ENCODE measurements at regions not wholly inside any gene's neighbourhood (a gene's known extent, or its start where the extent isn't known, plus 50 kb on each side); places are given as distances from the start of the nearest gene placed in this dataset.

DNA sequence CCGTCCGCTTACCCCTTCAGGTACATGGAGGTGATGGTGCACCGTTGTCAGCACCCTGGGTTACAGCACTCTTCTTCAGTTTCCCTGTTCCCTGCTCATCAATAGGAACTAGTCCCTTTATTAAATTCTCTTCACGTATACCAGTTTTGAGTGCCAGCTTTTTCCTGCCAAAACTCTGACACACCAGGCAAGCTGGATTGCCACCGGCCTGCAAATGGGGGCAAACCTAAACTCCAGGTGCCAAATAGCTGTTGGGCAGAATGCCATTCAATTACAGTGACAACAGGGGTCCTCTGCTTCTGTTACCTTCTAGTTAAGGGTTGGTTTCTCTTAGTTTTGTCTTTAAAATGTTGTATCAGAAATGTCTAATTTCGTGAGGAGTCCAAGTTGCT lies 400.4 kb downstream of the OSTF1 start:
- no peaks in the 10 kb centered on the region for H3K4me1 ChIP-seq
- no peak for DNase-seq (ENCODE audit: low read depth in 1 of 2, low spot score in 1 of 2)
- no peak for FAIRE-seq
- 27% methylated on average over 6 of the region's 6 CpGs for WGBS (ENCODE audit: missing lambda C conversion rate)
- no peak overlapping the region for H3K4me2 ChIP-seq
- no peaks in the 10 kb centered on the region for H3K9me3 ChIP-seq
- TF ChIP-seq FOSL2 (IDR thresholded peaks at IDR 0.05) = no peak
- no peak for TF ChIP-seq FOSL2 (CRISPR knock-in tag; IDR thresholded peaks at IDR 0.05)
- no peak for TF ChIP-seq USF2 (IDR thresholded peaks at IDR 0.05)
- TF ChIP-seq ZFP36 (IDR thresholded peaks at IDR 0.05; ENCODE audit: borderline replicate concordance, partially characterized antibody) = no peak
- no peak for TF ChIP-seq HEYL (CRISPR knock-in tag; IDR thresholded peaks at IDR 0.05)
- TF ChIP-seq NFE2L2 (conservative IDR thresholded peaks at IDR 0.05; ENCODE audit: low read length) = no peak
- no peak for TF ChIP-seq MYC (IDR thresholded peaks at IDR 0.05; ENCODE audit: borderline replicate concordance, low read length)
- no peak for TF ChIP-seq HDAC2 (IDR thresholded peaks at IDR 0.05)
- TF ChIP-seq EP300 (IDR thresholded peaks at IDR 0.05) = no peak
- no peak for TF ChIP-seq NPAS2 (CRISPR knock-in tag; IDR thresholded peaks at IDR 0.05; ENCODE audit: borderline replicate concordance)
- no peak for TF ChIP-seq E2F6 (IDR thresholded peaks at IDR 0.05; ENCODE audit: borderline replicate concordance, low read depth)
- TF ChIP-seq, protein P1, sequence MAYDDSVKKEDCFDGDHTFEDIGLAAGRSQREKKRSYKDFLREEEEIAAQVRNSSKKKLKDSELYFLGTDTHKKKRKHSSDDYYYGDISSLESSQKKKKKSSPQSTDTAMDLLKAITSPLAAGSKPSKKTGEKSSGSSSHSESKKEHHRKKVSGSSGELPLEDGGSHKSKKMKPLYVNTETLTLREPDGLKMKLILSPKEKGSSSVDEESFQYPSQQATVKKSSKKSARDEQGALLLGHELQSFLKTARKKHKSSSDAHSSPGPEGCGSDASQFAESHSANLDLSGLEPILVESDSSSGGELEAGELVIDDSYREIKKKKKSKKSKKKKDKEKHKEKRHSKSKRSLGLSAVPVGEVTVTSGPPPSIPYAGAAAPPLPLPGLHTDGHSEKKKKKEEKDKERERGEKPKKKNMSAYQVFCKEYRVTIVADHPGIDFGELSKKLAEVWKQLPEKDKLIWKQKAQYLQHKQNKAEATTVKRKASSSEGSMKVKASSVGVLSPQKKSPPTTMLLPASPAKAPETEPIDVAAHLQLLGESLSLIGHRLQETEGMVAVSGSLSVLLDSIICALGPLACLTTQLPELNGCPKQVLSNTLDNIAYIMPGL (CRISPR knock-in tag; IDR thresholded peaks at IDR 0.05; ENCODE audit: borderline replicate concordance) = no peak
- no peak for TF ChIP-seq HES2 (IDR thresholded peaks at IDR 0.05)
- TF ChIP-seq RNF2 (IDR thresholded peaks at IDR 0.05; ENCODE audit: borderline replicate concordance, low read depth) = no peak
- TF ChIP-seq SREBF2 (IDR thresholded peaks at IDR 0.05) = no peak
- no peak for TF ChIP-seq KDM1A (IDR thresholded peaks at IDR 0.05; ENCODE audit: low read depth)
- TF ChIP-seq TP53 (CRISPR knock-in tag; IDR thresholded peaks at IDR 0.05) = no peak
- ChIA-PET POLR2A (no interaction called here), CTCF (interaction anchor here (0.6 kb wide), 1 partner anchor 1131 kb away, joined by 3 read pairs; no protein-coding TSS in a partner anchor)
- H3K27ac ChIP-seq = no peak overlapping the region
- ATAC-seq = no peak
- no peak overlapping the region for H3K4me3 ChIP-seq

- POLR2A ChIA-PET = no interaction called here
- WGBS (ENCODE audit: missing lambda C conversion rate) = 3% methylated on average over 2 of the region's 2 CpGs
- DNase-seq (ENCODE audit: low read depth in 1 of 2, low spot score in 1 of 2) = no peak
- no peak overlapping the region for H3K4me2 ChIP-seq
- H3K27ac ChIP-seq = no peak overlapping the region
- FAIRE-seq = no peak
- H3K9me3 ChIP-seq = no peaks in the 10 kb centered on the region
- ATAC-seq = no peak
- H3K4me1 ChIP-seq = no peaks in the 10 kb centered on the region
- no peak overlapping the region for H3K4me3 ChIP-seq
- CTCF ChIA-PET = no interaction called here
- TF ChIP-seq SMC3 (IDR thresholded peaks at IDR 0.05) (no peak), GATA3 (IDR thresholded peaks at IDR 0.05; ENCODE audit: borderline replicate concordance) (no peak), HDAC2 (IDR thresholded peaks at IDR 0.05) (no peak), PHF8 (IDR thresholded peaks at IDR 0.05; ENCODE audit: borderline replicate concordance, low read depth) (no peak)
Observed at GRCh38 chr9:75490326-75490725, 400.1 kb upstream of the PCSK5 start.

DNA sequence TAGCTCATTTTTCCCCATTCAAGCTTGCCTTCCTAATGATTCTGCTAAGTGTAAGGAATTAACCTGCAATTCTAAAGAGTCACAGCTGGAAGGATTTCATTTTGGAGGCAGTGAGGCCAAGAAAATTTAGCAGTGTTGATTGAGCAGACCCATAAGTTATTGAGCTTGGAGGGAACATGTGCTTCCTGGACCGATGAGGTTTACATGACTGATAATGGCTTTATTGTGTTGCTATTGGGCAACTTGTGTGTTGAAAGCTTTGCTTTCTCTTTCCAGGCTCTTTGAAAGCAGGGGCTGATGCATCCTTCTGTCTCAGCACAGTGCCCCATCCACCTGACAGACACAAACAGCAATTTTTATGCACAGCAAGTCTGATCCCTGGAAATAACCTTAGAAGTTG lies 398.9 kb upstream of the PCSK5 start:
- Histone ChIP-seq H3K9me3 (no peaks in the 10 kb centered on the region), H3K4me3 (no peak overlapping the region), H3K4me2 (no peak overlapping the region), H3K27ac (no peak overlapping the region), H3K4me1 (no peaks in the 10 kb centered on the region)
- FAIRE-seq (no peak), ATAC-seq (no peak), DNase-seq (ENCODE audit: low read depth in 1 of 2, low spot score in 1 of 2) (no peak)
- TF ChIP-seq RCOR1 (IDR thresholded peaks at IDR 0.05; ENCODE audit: low read depth, low read length) (no peak), POLR2AphosphoS2 (conservative IDR thresholded peaks at IDR 0.05; ENCODE audit: low read length) (no peak), PBX3 (IDR thresholded peaks at IDR 0.05) (no peak), E2F6 (IDR thresholded peaks at IDR 0.05; ENCODE audit: borderline replicate concordance, low read depth) (no peak), JUNB (IDR thresholded peaks at IDR 0.05) (no peak), HDAC2 (IDR thresholded peaks at IDR 0.05) (no peak), HES2 (IDR thresholded peaks at IDR 0.05) (no peak), SREBF2 (IDR thresholded peaks at IDR 0.05) (no peak), EHMT2 (IDR thresholded peaks at IDR 0.05; ENCODE audit: low read depth) (no peak), BCL3 (IDR thresholded peaks at IDR 0.05) (no peak), SMC3 (IDR thresholded peaks at IDR 0.05) (no peak)
- TF ChIP-seq, protein P2, sequence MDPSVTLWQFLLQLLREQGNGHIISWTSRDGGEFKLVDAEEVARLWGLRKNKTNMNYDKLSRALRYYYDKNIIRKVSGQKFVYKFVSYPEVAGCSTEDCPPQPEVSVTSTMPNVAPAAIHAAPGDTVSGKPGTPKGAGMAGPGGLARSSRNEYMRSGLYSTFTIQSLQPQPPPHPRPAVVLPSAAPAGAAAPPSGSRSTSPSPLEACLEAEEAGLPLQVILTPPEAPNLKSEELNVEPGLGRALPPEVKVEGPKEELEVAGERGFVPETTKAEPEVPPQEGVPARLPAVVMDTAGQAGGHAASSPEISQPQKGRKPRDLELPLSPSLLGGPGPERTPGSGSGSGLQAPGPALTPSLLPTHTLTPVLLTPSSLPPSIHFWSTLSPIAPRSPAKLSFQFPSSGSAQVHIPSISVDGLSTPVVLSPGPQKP (IDR thresholded peaks at IDR 0.05; ENCODE audit: low read depth, low read length) = no peak
- 31% methylated on average over 1 of the region's 1 CpG for WGBS (ENCODE audit: missing lambda C conversion rate)
- ChIA-PET CTCF (no interaction called here), POLR2A (no interaction called here)
